ENCODE measurements at regions not wholly inside any gene's neighbourhood (a gene's known extent, or its start where the extent isn't known, plus 50 kb on each side); places are given as distances from the start of the nearest gene placed in this dataset.
A peak's percentile ranks its signal among the peaks of the same experiment; 100 is the strongest.

GRCh38 chr10:128632694-128633093 is 506.5 kb upstream of the MKI67 start:
- 100% methylated on average over 1 of the region's 7 CpGs for WGBS (ENCODE audit: insufficient coverage, low coverage, missing lambda C conversion rate)

More at GRCh38 chr10:128632694-128633093, 506.5 kb upstream of the MKI67 start:
- H3K27ac ChIP-seq (ENCODE audit: extremely low read depth, low read depth, low read length) = no peak overlapping the region
- DNase-seq (ENCODE audit: extremely low read depth in 1 of 4, low spot score in 3 of 4) (no peak), FAIRE-seq (no peak), ATAC-seq (no peak)
- peaks cover 2% of the 10 kb centered on the region; the same call in 1 of the 2 replicates for H3K9me3 ChIP-seq (replicated peaks; ENCODE audit: control insufficient read depth, insufficient read depth, low read depth, low read length)
- H3K4me2 ChIP-seq (ENCODE audit: insufficient read depth, low read length) = no peak overlapping the region
- peak overlapping the region; percentile 17; the same call in 1 of the 2 replicates for H2AFZ ChIP-seq (ENCODE audit: low read depth, low read length)
- intact Hi-C loops (cut with micrococcal nuclease) (loop anchor here (5.0 kb wide), 3 partner anchors 60 to 225 kb away; no protein-coding TSS in a partner anchor), in situ Hi-C loops (cut with MboI) (no loop called here)
- TF ChIP-seq KLF1 (tag; IDR thresholded peaks at IDR 0.05) (no peak), ZNF263 (CRISPR knock-in tag; IDR thresholded peaks at IDR 0.05; ENCODE audit: borderline replicate concordance) (no peak), ZBTB33 (CRISPR knock-in tag; IDR thresholded peaks at IDR 0.05) (no peak), NR2F6 (CRISPR knock-in tag; IDR thresholded peaks at IDR 0.05) (no peak), CHD1 (IDR thresholded peaks at IDR 0.05; ENCODE audit: low read length) (no peak), TAL1 (IDR thresholded peaks at IDR 0.05) (no peak), ZNF311 (CRISPR knock-in tag; IDR thresholded peaks at IDR 0.05) (no peak), ZKSCAN3 (CRISPR knock-in tag; IDR thresholded peaks at IDR 0.05) (no peak), SMARCB1 (IDR thresholded peaks at IDR 0.05; ENCODE audit: insufficient read length, low read depth) (no peak)
- TF ChIP-seq, protein P1, sequence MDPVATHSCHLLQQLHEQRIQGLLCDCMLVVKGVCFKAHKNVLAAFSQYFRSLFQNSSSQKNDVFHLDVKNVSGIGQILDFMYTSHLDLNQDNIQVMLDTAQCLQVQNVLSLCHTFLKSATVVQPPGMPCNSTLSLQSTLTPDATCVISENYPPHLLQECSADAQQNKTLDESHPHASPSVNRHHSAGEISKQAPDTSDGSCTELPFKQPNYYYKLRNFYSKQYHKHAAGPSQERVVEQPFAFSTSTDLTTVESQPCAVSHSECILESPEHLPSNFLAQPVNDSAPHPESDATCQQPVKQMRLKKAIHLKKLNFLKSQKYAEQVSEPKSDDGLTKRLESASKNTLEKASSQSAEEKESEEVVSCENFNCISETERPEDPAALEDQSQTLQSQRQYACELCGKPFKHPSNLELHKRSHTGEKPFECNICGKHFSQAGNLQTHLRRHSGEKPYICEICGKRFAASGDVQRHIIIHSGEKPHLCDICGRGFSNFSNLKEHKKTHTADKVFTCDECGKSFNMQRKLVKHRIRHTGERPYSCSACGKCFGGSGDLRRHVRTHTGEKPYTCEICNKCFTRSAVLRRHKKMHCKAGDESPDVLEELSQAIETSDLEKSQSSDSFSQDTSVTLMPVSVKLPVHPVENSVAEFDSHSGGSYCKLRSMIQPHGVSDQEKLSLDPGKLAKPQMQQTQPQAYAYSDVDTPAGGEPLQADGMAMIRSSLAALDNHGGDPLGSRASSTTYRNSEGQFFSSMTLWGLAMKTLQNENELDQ (CRISPR knock-in tag; IDR thresholded peaks at IDR 0.05; ENCODE audit: borderline replicate concordance) = no peak
- TF ChIP-seq, protein P2, sequence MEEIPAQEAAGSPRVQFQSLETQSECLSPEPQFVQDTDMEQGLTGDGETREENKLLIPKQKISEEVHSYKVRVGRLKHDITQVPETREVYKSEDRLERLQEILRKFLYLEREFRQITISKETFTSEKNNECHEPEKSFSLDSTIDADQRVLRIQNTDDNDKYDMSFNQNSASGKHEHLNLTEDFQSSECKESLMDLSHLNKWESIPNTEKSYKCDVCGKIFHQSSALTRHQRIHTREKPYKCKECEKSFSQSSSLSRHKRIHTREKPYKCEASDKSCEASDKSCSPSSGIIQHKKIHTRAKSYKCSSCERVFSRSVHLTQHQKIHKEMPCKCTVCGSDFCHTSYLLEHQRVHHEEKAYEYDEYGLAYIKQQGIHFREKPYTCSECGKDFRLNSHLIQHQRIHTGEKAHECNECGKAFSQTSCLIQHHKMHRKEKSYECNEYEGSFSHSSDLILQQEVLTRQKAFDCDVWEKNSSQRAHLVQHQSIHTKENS (CRISPR knock-in tag; IDR thresholded peaks at IDR 0.05) = no peak
- TF ChIP-seq, protein P3, sequence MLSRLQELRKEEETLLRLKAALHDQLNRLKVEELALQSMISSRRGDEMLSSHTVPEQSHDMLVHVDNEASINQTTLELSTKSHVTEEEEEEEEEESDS (CRISPR knock-in tag; IDR thresholded peaks at IDR 0.05) = no peak
- TF ChIP-seq, protein P4, sequence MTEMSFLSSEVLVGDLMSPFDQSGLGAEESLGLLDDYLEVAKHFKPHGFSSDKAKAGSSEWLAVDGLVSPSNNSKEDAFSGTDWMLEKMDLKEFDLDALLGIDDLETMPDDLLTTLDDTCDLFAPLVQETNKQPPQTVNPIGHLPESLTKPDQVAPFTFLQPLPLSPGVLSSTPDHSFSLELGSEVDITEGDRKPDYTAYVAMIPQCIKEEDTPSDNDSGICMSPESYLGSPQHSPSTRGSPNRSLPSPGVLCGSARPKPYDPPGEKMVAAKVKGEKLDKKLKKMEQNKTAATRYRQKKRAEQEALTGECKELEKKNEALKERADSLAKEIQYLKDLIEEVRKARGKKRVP (CRISPR knock-in tag; IDR thresholded peaks at IDR 0.05) = no peak
- H3K36me3 ChIP-seq (ENCODE audit: control insufficient read depth, insufficient read depth, low read length) = no peaks in the 10 kb centered on the region
- BruUV-seq (replicated peaks) = no TSS peak
- no peaks in the 10 kb centered on the region for H3K27me3 ChIP-seq (ENCODE audit: control insufficient read depth in 2 of 2, insufficient read depth in 2 of 2, low read length in 2 of 2)
- no peaks in the 10 kb centered on the region for H3K9me1 ChIP-seq (ENCODE audit: control insufficient read depth, insufficient read depth, low read length)
- 0 out of 4 replicates have a peak overlapping the region, but pooled peaks of 1 of the 2 experiments have one; percentile 4 for H3K9ac ChIP-seq (ENCODE audit: insufficient read depth in 1 of 2, low read depth in 2 of 2, low read length in 2 of 2)
- ChIA-PET CTCF (ENCODE audit: low intra/inter-chr PET ratio) (no interaction called here), POLR2A (no interaction called here)
- no peak overlapping the region for H3K4me3 ChIP-seq
- H3K79me2 ChIP-seq (ENCODE audit: control insufficient read depth, insufficient read depth, low read length) = no peaks in the 10 kb centered on the region
- H4K20me1 ChIP-seq (replicated peaks; ENCODE audit: control insufficient read depth, insufficient read depth, low read length) = no peaks in the 10 kb centered on the region
- H3K4me1 ChIP-seq (replicated peaks in 1 of 2; ENCODE audit: control insufficient read depth in 2 of 2, insufficient read depth in 2 of 2, low read length in 2 of 2) = peaks cover 10 to 12% of the 10 kb centered on the region in 2 experiments; a peak in 4 of 5 replicates

Measured in K562 (cell line).